Endothelial cell of umbilical vein (primary cell): ENCODE measurements at regions not wholly inside any gene's neighbourhood (a gene's known extent, or its start where the extent isn't known, plus 50 kb on each side); places are given as distances from the start of the nearest gene placed in this dataset.

Source experiments
- BruUV-seq: library from RNA; stranded (reverse); fragments of 400-500 nt; replicated peaks from 2 replicates; lab custom pipeline; 2021; lab: Mats Ljungman, UMichigan
- CTCF ChIA-PET: fragments of 300-600, 350-600 bp; sonication (Branson Sonifier 250); formaldehyde crosslinking; loops from one replicate; lab custom pipeline; 2021; ENCODE audit warnings: antibody characterized with exemption, inconsistent platforms; lab: Charles Lee
- POLR2A ChIA-PET: fragments of 300-600, 350-600 bp; sonication (Branson Sonifier 250); formaldehyde crosslinking; loops from one replicate; lab custom pipeline; 2021; ENCODE audit warnings: antibody characterized with exemption, inconsistent platforms; lab: Charles Lee
- DNase-seq: peaks from one replicate; pipeline ENCODE4 v3.0.0-alpha.2; 2011; ENCODE audit warnings: low read depth, low spot score
- FAIRE-seq: peaks from 2 replicates; lab custom pipeline; 2011; peaks lifted over from hg19 to GRCh38; lab: Jason Lieb, UNC
- H2AFZ ChIP-seq: 2 replicates; pipeline ENCODE4 v1.6.0; 2012; ENCODE audit warnings: low read depth, low read length, control low read depth, inconsistent platforms
- H3K27ac ChIP-seq: 2 replicates; pipeline ENCODE4 v1.5.1; 2011; ENCODE audit warnings: low read depth, mild to moderate bottlenecking, control low read depth, low read length, moderate library complexity; ENCODE audit not compliant: insufficient read depth
- H3K27me3 ChIP-seq, 2 experiments: 2 replicates each; pipeline versions ENCODE4 v1.6.0 to v1.6.1; 2011; ENCODE audit warnings: low read length in 2 of 2, mixed read lengths in 1 of 2; ENCODE audit not compliant: control insufficient read depth in 2 of 2, insufficient read depth in 2 of 2
- H3K36me3 ChIP-seq, 2 experiments: 2 replicates in 1 of 2; 3 replicates in 1 of 2; pipeline ENCODE4 v1.5.1; 2011; ENCODE audit warnings: low read length in 2 of 2, mild to moderate bottlenecking in 1 of 2, moderate library complexity in 1 of 2; ENCODE audit not compliant: control insufficient read depth in 2 of 2, insufficient read depth in 2 of 2; ENCODE audit errors: extremely low read depth in 1 of 2
- H3K4me1 ChIP-seq: 3 replicates; pipeline ENCODE4 v1.5.1; 2011; ENCODE audit warnings: mild to moderate bottlenecking, low read length; ENCODE audit not compliant: control insufficient read depth, insufficient read depth; ENCODE audit errors: extremely low read depth
- H3K4me2 ChIP-seq: 2 replicates; pipeline ENCODE4 v1.6.1; 2011; ENCODE audit warnings: low read length, control low read depth, mixed read lengths; ENCODE audit not compliant: insufficient read depth
- H3K4me3 ChIP-seq, 3 experiments: fragments of 200-600 bp in 1 of 3; sonication (generic), shearing (Covaris generic) in 1 of 3; replicated peaks in 1 of 3; 2 replicates each; pipeline ENCODE4 v1.5.1; 2011 to 2016; ENCODE audit warnings: control low read depth in 3 of 3, low read length in 3 of 3, mild to moderate bottlenecking in 2 of 3, inconsistent platforms in 1 of 3, low read depth in 1 of 3, moderate library complexity in 1 of 3; ENCODE audit not compliant: insufficient read depth in 1 of 3
- H3K79me2 ChIP-seq: 2 replicates; pipeline ENCODE4 v1.6.0; 2012; ENCODE audit warnings: low read length, inconsistent platforms; ENCODE audit not compliant: control insufficient read depth, insufficient read depth
- H3K9ac ChIP-seq: replicated peaks from 2 replicates; pipeline ENCODE3; 2011; ENCODE audit warnings: low read length, control low read depth; ENCODE audit not compliant: insufficient read depth; ENCODE audit errors: extremely low read depth
- H3K9me1 ChIP-seq: replicated peaks from 3 replicates; pipeline ENCODE4 v1.6.0; 2011; ENCODE audit warnings: mild to moderate bottlenecking, low read length; ENCODE audit not compliant: control insufficient read depth, insufficient read depth; ENCODE audit errors: extremely low read depth
- H3K9me3 ChIP-seq: replicated peaks from 2 replicates; pipeline ENCODE4 v1.5.1; 2012; ENCODE audit warnings: low read length, inconsistent platforms; ENCODE audit not compliant: control insufficient read depth, insufficient read depth
- H4K20me1 ChIP-seq: replicated peaks from 2 replicates; pipeline ENCODE3; 2011; ENCODE audit warnings: mild to moderate bottlenecking, low read length; ENCODE audit not compliant: control insufficient read depth, insufficient read depth; ENCODE audit errors: extremely low read depth
- EZH2 ChIP-seq: IDR thresholded peaks from 2 replicates; pipeline ENCODE4 v1.6.1; 2012; ENCODE audit warnings: borderline replicate concordance, low read depth, mild to moderate bottlenecking, moderate library complexity, low read length, inconsistent platforms; ENCODE audit not compliant: severe bottlenecking
- FOS ChIP-seq: IDR thresholded peaks from 2 replicates; pipeline ENCODE4 v1.6.1; 2011; ENCODE audit warnings: mild to moderate bottlenecking, low read length, moderate library complexity, borderline replicate concordance; ENCODE audit not compliant: insufficient read depth
- GATA2 ChIP-seq: IDR thresholded peaks from 2 replicates; pipeline ENCODE4 v1.7.0; 2011; ENCODE audit warnings: low read depth, mild to moderate bottlenecking, moderate library complexity, mixed read lengths, low read length; ENCODE audit not compliant: insufficient read length, insufficient read depth
- JUN ChIP-seq: IDR thresholded peaks from 2 replicates; pipeline ENCODE4 v1.6.1; 2011; ENCODE audit warnings: borderline replicate concordance, low read depth; ENCODE audit not compliant: insufficient read length, insufficient read depth
- MYC ChIP-seq: IDR thresholded peaks from one replicate; pipeline ENCODE4 v1.6.1; 2011; ENCODE audit warnings: mild to moderate bottlenecking, low read depth, low read length
- POLR2A ChIP-seq: IDR thresholded peaks from 2 replicates; pipeline ENCODE4 v1.6.1; 2012; ENCODE audit warnings: low read depth, mild to moderate bottlenecking, control low read depth, low read length
- POLR2AphosphoS5 ChIP-seq: IDR thresholded peaks from 2 replicates; pipeline ENCODE4 v1.6.1; 2012; ENCODE audit warnings: low read depth, mild to moderate bottlenecking, control low read depth, low read length, moderate library complexity; ENCODE audit not compliant: insufficient read depth
- dilution Hi-C: fragments of 300-500 bp; cut with MboI; formaldehyde crosslinking; loops from one replicate; pipeline ENCODE4 v1.15.0; 2019; ENCODE audit warnings: low sequenced_read_pairs; ENCODE audit not compliant: extremely low pct_ligation_motif_present
- intact Hi-C: fragments of 100-400 bp; cut with micrococcal nuclease; formaldehyde crosslinking; loops from one replicate; pipeline ENCODE4 v1.10.0; 2022
- TF ChIP-seq, protein P1 (sequence below): IDR thresholded peaks from 2 replicates; pipeline ENCODE4 v1.6.1; 2011; ENCODE audit not compliant: insufficient read depth, insufficient read length
- TF ChIP-seq, protein P2 (sequence below), 2 donors: IDR thresholded peaks; 1 replicate in 1 of 2; 2 replicates in 1 of 2; pipeline ENCODE4 v1.5.1; 2011; ENCODE audit warnings: low read length in 2 of 2, mild to moderate bottlenecking in 2 of 2, moderate library complexity in 2 of 2, control low read depth in 1 of 2, inconsistent platforms in 1 of 2, low read depth in 1 of 2; ENCODE audit not compliant: insufficient read depth in 1 of 2; ENCODE audit errors: extremely low read depth in 1 of 2

DNA sequence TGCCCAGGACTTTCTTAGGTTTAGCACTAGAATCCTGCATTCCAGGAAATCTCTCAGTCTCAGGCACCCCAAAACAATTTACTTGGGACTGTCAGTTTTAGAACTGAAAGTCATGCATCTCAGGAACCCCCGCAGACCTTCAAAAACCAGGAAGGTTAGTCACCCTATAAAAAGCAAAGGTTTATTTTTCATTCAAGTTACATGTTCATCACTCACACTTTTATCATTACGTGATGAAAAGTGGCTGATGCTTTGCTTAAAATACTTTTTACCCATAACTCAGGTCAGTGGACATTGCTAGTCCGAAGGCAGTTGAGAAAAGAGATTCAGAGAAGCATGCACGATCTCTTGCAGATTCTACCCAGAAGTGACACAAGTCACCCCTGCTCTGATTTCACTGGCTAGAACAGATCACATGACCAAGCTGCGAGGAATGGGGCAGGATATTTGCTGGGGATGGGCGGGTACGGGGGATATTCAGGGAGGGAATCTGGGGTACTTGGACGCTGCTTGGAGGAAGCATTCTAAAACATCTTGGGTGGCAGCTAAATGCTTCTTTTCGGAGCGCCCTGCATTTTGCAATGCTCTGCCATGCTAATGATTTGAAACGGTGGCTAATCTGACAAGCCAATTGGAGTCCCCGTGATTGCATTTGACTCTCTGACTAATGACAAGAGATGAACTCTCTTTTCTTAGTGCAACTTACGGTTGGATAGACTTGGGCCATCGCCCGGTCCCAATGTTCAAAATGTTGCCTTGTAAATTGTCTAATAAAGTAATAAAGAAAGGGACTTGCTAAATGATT, 110.2 kb downstream of the MIAT start:
- no peaks in the 10 kb centered on the region for H4K20me1 ChIP-seq
- BruUV-seq: no TSS peak
- ChIA-PET CTCF (no interaction called here), POLR2A (no interaction called here)
- FAIRE-seq (no peak), DNase-seq (no peak)
- intact Hi-C loops (no loop called here), dilution Hi-C loops (no loop called here)
- no peaks in the 10 kb centered on the region for H3K9me3 ChIP-seq
- no peak overlapping the region for H3K9ac ChIP-seq
- TF ChIP-seq FOS (no peak), GATA2 (no peak), EZH2 (no peak), POLR2AphosphoS5 (no peak), JUN (no peak), POLR2A (no peak), MYC (no peak)
- TF ChIP-seq, protein P1, sequence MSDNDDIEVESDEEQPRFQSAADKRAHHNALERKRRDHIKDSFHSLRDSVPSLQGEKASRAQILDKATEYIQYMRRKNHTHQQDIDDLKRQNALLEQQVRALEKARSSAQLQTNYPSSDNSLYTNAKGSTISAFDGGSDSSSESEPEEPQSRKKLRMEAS: no peak
- TF ChIP-seq, protein P2, sequence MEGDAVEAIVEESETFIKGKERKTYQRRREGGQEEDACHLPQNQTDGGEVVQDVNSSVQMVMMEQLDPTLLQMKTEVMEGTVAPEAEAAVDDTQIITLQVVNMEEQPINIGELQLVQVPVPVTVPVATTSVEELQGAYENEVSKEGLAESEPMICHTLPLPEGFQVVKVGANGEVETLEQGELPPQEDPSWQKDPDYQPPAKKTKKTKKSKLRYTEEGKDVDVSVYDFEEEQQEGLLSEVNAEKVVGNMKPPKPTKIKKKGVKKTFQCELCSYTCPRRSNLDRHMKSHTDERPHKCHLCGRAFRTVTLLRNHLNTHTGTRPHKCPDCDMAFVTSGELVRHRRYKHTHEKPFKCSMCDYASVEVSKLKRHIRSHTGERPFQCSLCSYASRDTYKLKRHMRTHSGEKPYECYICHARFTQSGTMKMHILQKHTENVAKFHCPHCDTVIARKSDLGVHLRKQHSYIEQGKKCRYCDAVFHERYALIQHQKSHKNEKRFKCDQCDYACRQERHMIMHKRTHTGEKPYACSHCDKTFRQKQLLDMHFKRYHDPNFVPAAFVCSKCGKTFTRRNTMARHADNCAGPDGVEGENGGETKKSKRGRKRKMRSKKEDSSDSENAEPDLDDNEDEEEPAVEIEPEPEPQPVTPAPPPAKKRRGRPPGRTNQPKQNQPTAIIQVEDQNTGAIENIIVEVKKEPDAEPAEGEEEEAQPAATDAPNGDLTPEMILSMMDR (IDR thresholded peaks at IDR 0.05; ENCODE audit: extremely low read depth in 1 of 2, insufficient read depth in 1 of 2, low read depth in 1 of 2, low read length in 2 of 2): no peak
- no peaks in the 10 kb centered on the region for H3K36me3 ChIP-seq
- H3K4me1 ChIP-seq: no peaks in the 10 kb centered on the region
- H3K79me2 ChIP-seq: no peaks in the 10 kb centered on the region
- no peak overlapping the region for H3K27ac ChIP-seq
- no peaks in the 10 kb centered on the region for H3K9me1 ChIP-seq
- no peak overlapping the region for H3K4me3 ChIP-seq
- H3K4me2 ChIP-seq: no peak overlapping the region
- no peak overlapping the region for H2AFZ ChIP-seq
- no peaks in the 10 kb centered on the region for H3K27me3 ChIP-seq
